ENCODE measurements at regions not wholly inside any gene's neighbourhood (a gene's known extent, or its start where the extent isn't known, plus 50 kb on each side); places are given as distances from the start of the nearest gene placed in this dataset.

GRCh38 chr13:80050252-80050651 is 290.7 kb downstream of the SPRY2 start:
- FAIRE-seq, result peak; percentile 76
- Histone ChIP-seq H2AFZ (ENCODE audit: control insufficient read depth, low read length) (no peak overlapping the region), H3K36me3 (ENCODE audit: control insufficient read depth in 2 of 2, extremely low read depth in 1 of 2, insufficient read depth in 2 of 2, low read length in 2 of 2) (no peaks in the 10 kb centered on the region), H3K79me2 (ENCODE audit: control insufficient read depth, insufficient read depth, low read length) (no peaks in the 10 kb centered on the region), H3K4me1 (ENCODE audit: control insufficient read depth, extremely low read depth, insufficient read depth, low read length) (peaks cover 5% of the 10 kb centered on the region), H3K9ac (ENCODE audit: control insufficient read depth, extremely low read depth, insufficient read depth, low read length) (no peak overlapping the region), H4K20me1 (ENCODE audit: control insufficient read depth, extremely low read depth, insufficient read depth, low read length) (no peaks in the 10 kb centered on the region), H3K27me3 (ENCODE audit: control insufficient read depth, extremely low read depth, insufficient read depth, low read length) (no peaks in the 10 kb centered on the region), H3K9me3 (ENCODE audit: control insufficient read depth, low read depth, low read length) (no peaks in the 10 kb centered on the region), H3K27ac (ENCODE audit: control insufficient read depth, insufficient read depth, low read length) (no peak overlapping the region), H3K4me3 (ENCODE audit: control insufficient read depth in 2 of 3, extremely low read depth in 1 of 3, insufficient read depth in 2 of 3, low read depth in 1 of 3, low read length in 3 of 3) (no peak overlapping the region), H3K4me2 (ENCODE audit: control insufficient read depth, extremely low read depth, insufficient read depth, low read depth, low read length) (no peak overlapping the region), H3K9me1 (ENCODE audit: control insufficient read depth, extremely low read depth, insufficient read depth, low read length) (no peaks in the 10 kb centered on the region)
- TF ChIP-seq CTCF (optimal IDR thresholded peaks at IDR 0.05 in 1 of 3, IDR thresholded peaks at IDR 0.05 in 1 of 3, conservative IDR thresholded peaks at IDR 0.05 in 1 of 3; ENCODE audit: extremely low read depth in 1 of 3, insufficient read depth in 2 of 3, low read length in 3 of 3) (no peak), EZH2 (IDR thresholded peaks at IDR 0.05; ENCODE audit: low read length) (no peak)
- dilution Hi-C loops (cut with MboI; ENCODE audit: extremely low pct_ligation_motif_present, low sequenced_read_pairs), result no loop called here
- no peak for DNase-seq (ENCODE audit: low read depth, low spot score)

- no peak overlapping the region for H3K9ac ChIP-seq (ENCODE audit: control insufficient read depth, extremely low read depth, insufficient read depth, low read length)
- H4K20me1 ChIP-seq (ENCODE audit: control insufficient read depth, extremely low read depth, insufficient read depth, low read length), result no peaks in the 10 kb centered on the region
- no peaks in the 10 kb centered on the region for H3K9me3 ChIP-seq (ENCODE audit: control insufficient read depth, low read depth, low read length)
- H2AFZ ChIP-seq (ENCODE audit: control insufficient read depth, low read length), result no peak overlapping the region
- no peak for TF ChIP-seq CTCF (optimal IDR thresholded peaks at IDR 0.05 in 1 of 3, IDR thresholded peaks at IDR 0.05 in 1 of 3, conservative IDR thresholded peaks at IDR 0.05 in 1 of 3; ENCODE audit: extremely low read depth in 1 of 3, insufficient read depth in 2 of 3, low read length in 3 of 3)
- no peak for TF ChIP-seq EZH2 (IDR thresholded peaks at IDR 0.05; ENCODE audit: low read length)
- dilution Hi-C loops (cut with MboI; ENCODE audit: extremely low pct_ligation_motif_present, low sequenced_read_pairs), result no loop called here
- peak overlapping the region; percentile 27 for H3K4me2 ChIP-seq (ENCODE audit: control insufficient read depth, extremely low read depth, insufficient read depth, low read depth, low read length)
- DNase-seq (ENCODE audit: low read depth, low spot score) (peak; percentile 66), FAIRE-seq (peak; percentile 94)
- H3K4me1 ChIP-seq (ENCODE audit: control insufficient read depth, extremely low read depth, insufficient read depth, low read length), result peaks cover 5% of the 10 kb centered on the region
- no peaks in the 10 kb centered on the region for H3K36me3 ChIP-seq (ENCODE audit: control insufficient read depth in 2 of 2, extremely low read depth in 1 of 2, insufficient read depth in 2 of 2, low read length in 2 of 2)
- H3K27ac ChIP-seq (ENCODE audit: control insufficient read depth, insufficient read depth, low read length), result peak overlapping the region; percentile 49
- H3K27me3 ChIP-seq (ENCODE audit: control insufficient read depth, extremely low read depth, insufficient read depth, low read length), result no peaks in the 10 kb centered on the region
- no peak overlapping the region for H3K4me3 ChIP-seq (ENCODE audit: control insufficient read depth in 2 of 3, extremely low read depth in 1 of 3, insufficient read depth in 2 of 3, low read depth in 1 of 3, low read length in 3 of 3)
- H3K9me1 ChIP-seq (ENCODE audit: control insufficient read depth, extremely low read depth, insufficient read depth, low read length), result no peaks in the 10 kb centered on the region
- no peaks in the 10 kb centered on the region for H3K79me2 ChIP-seq (ENCODE audit: control insufficient read depth, insufficient read depth, low read length)
Observed at GRCh38 chr13:80048802-80049201, 292.1 kb downstream of the SPRY2 start.

Data from keratinocyte (primary cell).